AG04450 (cell line): ENCODE measurements at regions not wholly inside any gene's neighbourhood (a gene's known extent, or its start where the extent isn't known, plus 50 kb on each side); places are given as distances from the start of the nearest gene placed in this dataset.

ENCODE experiments used
- CTCF ChIA-PET: fragments of 300-600, 350-600 bp; formaldehyde crosslinking; extraction: SDS; loops from one replicate; lab custom pipeline; 2022; ENCODE audit warnings: antibody characterized with exemption, inconsistent platforms; lab: Charles Lee
- POLR2A ChIA-PET: fragments of 350-600 bp; formaldehyde crosslinking; extraction: SDS; loops from one replicate; lab custom pipeline; 2021; ENCODE audit warnings: antibody characterized with exemption, inconsistent platforms; lab: Yijun Ruan, JAX
- DNase-seq: peaks from one replicate; pipeline ENCODE4 v3.0.0-alpha.2; 2011; ENCODE audit warnings: low read depth, low spot score
- H3K27ac ChIP-seq: one replicate; pipeline ENCODE4 v1.5.1; 2012; ENCODE audit warnings: low read depth, low read length, control low read depth
- H3K27me3 ChIP-seq: one replicate; pipeline ENCODE4 v1.6.0; 2012; ENCODE audit warnings: low read length; ENCODE audit not compliant: control insufficient read depth, insufficient read depth
- H3K4me3 ChIP-seq: 2 replicates; pipeline ENCODE4 v1.5.1; 2011; ENCODE audit warnings: mild to moderate bottlenecking, low read depth, low read length, control low read depth
- H3K9me3 ChIP-seq: 2 replicates; pipeline ENCODE4 v1.5.1; 2012; ENCODE audit warnings: low read length; ENCODE audit not compliant: control insufficient read depth, insufficient read depth
- TF ChIP-seq, protein P1 (sequence below): IDR thresholded peaks from 2 replicates; pipeline ENCODE4 v1.5.1; 2011; ENCODE audit warnings: low read depth, low read length, control low read depth, inconsistent platforms

- Histone ChIP-seq H3K27me3 (no peaks in the 10 kb centered on the region), H3K9me3 (no peaks in the 10 kb centered on the region; the same call in 1 of the 2 replicates), H3K27ac (no peak overlapping the region), H3K4me3 (no peak overlapping the region)
- CTCF ChIA-PET = no interaction called here
- TF ChIP-seq, protein P1, sequence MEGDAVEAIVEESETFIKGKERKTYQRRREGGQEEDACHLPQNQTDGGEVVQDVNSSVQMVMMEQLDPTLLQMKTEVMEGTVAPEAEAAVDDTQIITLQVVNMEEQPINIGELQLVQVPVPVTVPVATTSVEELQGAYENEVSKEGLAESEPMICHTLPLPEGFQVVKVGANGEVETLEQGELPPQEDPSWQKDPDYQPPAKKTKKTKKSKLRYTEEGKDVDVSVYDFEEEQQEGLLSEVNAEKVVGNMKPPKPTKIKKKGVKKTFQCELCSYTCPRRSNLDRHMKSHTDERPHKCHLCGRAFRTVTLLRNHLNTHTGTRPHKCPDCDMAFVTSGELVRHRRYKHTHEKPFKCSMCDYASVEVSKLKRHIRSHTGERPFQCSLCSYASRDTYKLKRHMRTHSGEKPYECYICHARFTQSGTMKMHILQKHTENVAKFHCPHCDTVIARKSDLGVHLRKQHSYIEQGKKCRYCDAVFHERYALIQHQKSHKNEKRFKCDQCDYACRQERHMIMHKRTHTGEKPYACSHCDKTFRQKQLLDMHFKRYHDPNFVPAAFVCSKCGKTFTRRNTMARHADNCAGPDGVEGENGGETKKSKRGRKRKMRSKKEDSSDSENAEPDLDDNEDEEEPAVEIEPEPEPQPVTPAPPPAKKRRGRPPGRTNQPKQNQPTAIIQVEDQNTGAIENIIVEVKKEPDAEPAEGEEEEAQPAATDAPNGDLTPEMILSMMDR = no peak
- no peak for DNase-seq
- POLR2A ChIA-PET = no interaction called here
Measured at GRCh38 chr6:67458265-67458664, 1176.8 kb upstream of the ADGRB3 start.

- TF ChIP-seq, protein P1 = no peak
- DNase-seq = no peak
- POLR2A ChIA-PET = no interaction called here
- Histone ChIP-seq H3K4me3 (no peak overlapping the region), H3K27ac (no peak overlapping the region), H3K27me3 (no peaks in the 10 kb centered on the region), H3K9me3 (no peaks in the 10 kb centered on the region)
- CTCF ChIA-PET = no interaction called here
Measured at GRCh38 chr6:67451874-67452273, 1183.2 kb upstream of the ADGRB3 start.

DNA sequence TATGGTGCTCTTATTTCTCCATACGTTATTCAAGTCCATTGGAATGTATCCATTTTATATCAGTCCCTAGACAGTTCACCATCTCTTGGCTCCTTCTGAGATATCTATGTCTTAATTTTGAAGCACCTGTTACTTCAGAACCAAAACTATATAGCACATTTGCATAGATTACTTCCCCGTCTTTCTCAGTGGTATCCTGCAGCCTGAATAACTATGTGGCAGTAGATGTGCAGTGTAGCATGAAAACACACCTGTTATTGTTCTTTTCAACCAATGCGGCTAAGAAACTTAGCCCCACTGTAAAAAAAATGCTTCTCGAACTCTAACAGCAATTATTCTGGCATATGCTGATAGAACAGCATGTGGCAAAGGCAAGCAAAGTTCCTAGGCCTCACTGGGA, 1184.4 kb upstream of the ADGRB3 start:
- Histone ChIP-seq H3K9me3 (no peaks in the 10 kb centered on the region), H3K27me3 (no peaks in the 10 kb centered on the region), H3K4me3 (no peak overlapping the region), H3K27ac (no peak overlapping the region)
- ChIA-PET POLR2A (no interaction called here), CTCF (no interaction called here)
- TF ChIP-seq, protein P1 = no peak
- DNase-seq = no peak

DNA sequence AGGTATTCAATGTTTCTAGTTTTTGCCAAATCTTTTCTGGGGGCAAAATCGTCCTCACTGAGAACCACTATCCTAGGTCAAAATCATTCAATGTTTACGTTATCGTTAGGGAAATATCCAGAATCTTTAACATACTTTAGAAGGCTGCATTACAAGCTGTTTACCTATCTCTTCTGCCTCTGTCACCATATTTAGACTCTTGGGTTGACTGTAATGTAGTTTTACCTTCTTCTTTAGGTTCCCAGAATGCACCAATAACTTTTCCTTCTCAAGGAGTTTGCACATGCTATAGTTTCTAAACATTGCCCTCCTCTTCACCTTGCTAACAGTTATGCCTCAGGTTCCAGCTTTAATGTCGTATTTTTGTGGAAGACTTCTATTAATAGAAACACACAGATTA, 1185.5 kb upstream of the ADGRB3 start:
- CTCF ChIA-PET = no interaction called here
- Histone ChIP-seq H3K9me3 (no peaks in the 10 kb centered on the region), H3K27ac (no peak overlapping the region), H3K27me3 (no peaks in the 10 kb centered on the region), H3K4me3 (no peak overlapping the region)
- POLR2A ChIA-PET = no interaction called here
- no peak for DNase-seq
- TF ChIP-seq, protein P1 = no peak

DNA sequence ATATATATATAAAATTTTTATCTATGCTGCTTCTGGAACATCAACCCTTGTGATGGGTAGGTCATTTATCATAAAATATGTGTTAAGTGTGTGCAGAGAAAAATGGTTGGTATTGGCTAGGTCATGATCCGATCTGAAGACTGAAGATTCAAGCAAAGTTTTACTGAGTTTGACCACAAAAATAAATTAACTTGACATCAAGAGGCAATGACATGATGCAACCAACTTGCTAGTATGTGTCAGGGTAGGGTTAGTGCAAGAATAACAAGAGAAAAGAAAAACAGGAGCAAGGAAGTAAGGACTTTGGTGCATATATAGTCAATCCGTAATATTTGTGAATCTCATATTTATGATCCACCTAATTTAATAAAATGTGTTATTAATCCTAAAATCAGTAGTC, 1202.0 kb upstream of the ADGRB3 start:
- POLR2A ChIA-PET = no interaction called here

More for the DNA sequence above, 1202.0 kb upstream of the ADGRB3 start:
- H3K4me3 ChIP-seq = no peak overlapping the region
- TF ChIP-seq, protein P1 = no peak
- no peak for DNase-seq
- H3K27ac ChIP-seq = no peak overlapping the region
- CTCF ChIA-PET = no interaction called here
- peaks cover 3% of the 10 kb centered on the region; the same call in 1 of the 2 replicates for H3K9me3 ChIP-seq
- no peaks in the 10 kb centered on the region for H3K27me3 ChIP-seq
